K562 (cell line): ENCODE measurements at regions not wholly inside any gene's neighbourhood (a gene's known extent, or its start where the extent isn't known, plus 50 kb on each side); places are given as distances from the start of the nearest gene placed in this dataset.

Source experiments
- ATAC-seq: fragments of 200-7000 bp; cut with Tn5 transposase; 3 replicates; pipeline ENCODE4 v1.9.1; 2020; ENCODE audit warnings: moderate library complexity
- BruUV-seq: library from RNA; stranded (reverse); fragments of 400-500 nt; replicated peaks from 2 replicates; lab custom pipeline; 2021; lab: Mats Ljungman, UMichigan
- CTCF ChIA-PET: fragments of 300-600 bp; formaldehyde crosslinking; extraction: SDS; loops from one replicate; lab custom pipeline; 2021; ENCODE audit warnings: low intra/inter-chr PET ratio; lab: Yijun Ruan, JAX
- POLR2A ChIA-PET: fragments of 300-600, 350-650 bp; sonication (Branson Sonifier 250); formaldehyde crosslinking; extraction: SDS; loops from one replicate; lab custom pipeline; 2021; ENCODE audit warnings: antibody characterized with exemption, inconsistent platforms; lab: Yijun Ruan, JAX
- DNase-seq, 4 experiments: peaks; one replicate each; pipeline versions ENCODE4 v3.0.0 to v3.0.0-alpha.2; 2011 to 2018; ENCODE audit warnings: low spot score in 3 of 4, mixed read lengths in 3 of 4; ENCODE audit errors: extremely low read depth in 1 of 4
- FAIRE-seq: peaks from 2 replicates; lab custom pipeline; 2011; peaks lifted over from hg19 to GRCh38; lab: Jason Lieb, UNC
- H2AFZ ChIP-seq: 2 replicates; pipeline ENCODE4 v1.6.0; 2011; ENCODE audit warnings: low read depth, low read length, control low read depth, inconsistent platforms
- H3K27ac ChIP-seq: fragments of 200-600 bp; 3 replicates; pipeline ENCODE4 v1.8.0; 2011; ENCODE audit warnings: low read depth, mild to moderate bottlenecking, control low read depth, inconsistent platforms, low read length, moderate library complexity, mixed read lengths; ENCODE audit errors: extremely low read depth
- H3K27me3 ChIP-seq, 2 experiments: fragments of 300-600 bp in 1 of 2; 2 replicates in 1 of 2; 3 replicates in 1 of 2; pipeline versions ENCODE4 v1.6.0 to v1.8.0; 2011; ENCODE audit warnings: inconsistent platforms in 2 of 2, low read length in 2 of 2, mild to moderate bottlenecking in 1 of 2, mixed read lengths in 1 of 2, moderate library complexity in 1 of 2; ENCODE audit not compliant: control insufficient read depth in 2 of 2, insufficient read depth in 2 of 2
- H3K36me3 ChIP-seq: fragments of 300-600 bp; 3 replicates; pipeline ENCODE4 v1.8.0; 2011; ENCODE audit warnings: mild to moderate bottlenecking, low read length, inconsistent platforms; ENCODE audit not compliant: control insufficient read depth, insufficient read depth
- H3K4me1 ChIP-seq, 2 experiments: fragments of 200-600 bp in 1 of 2; replicated peaks in 1 of 2; 2 replicates in 1 of 2; 3 replicates in 1 of 2; pipeline versions ENCODE4 v1.5.1 to v1.8.0; 2011; ENCODE audit warnings: inconsistent platforms in 2 of 2, low read length in 2 of 2, mild to moderate bottlenecking in 1 of 2, mixed read lengths in 1 of 2, moderate library complexity in 1 of 2; ENCODE audit not compliant: control insufficient read depth in 2 of 2, insufficient read depth in 2 of 2
- H3K4me2 ChIP-seq: 2 replicates; pipeline ENCODE4 v1.6.1; 2011; ENCODE audit warnings: low read length, control low read depth, inconsistent platforms, mixed read lengths; ENCODE audit not compliant: insufficient read depth
- H3K4me3 ChIP-seq: fragments of 200-600 bp; sonication (generic), shearing (Covaris generic); 2 replicates; pipeline ENCODE4 v1.5.1; 2016; ENCODE audit warnings: control low read depth, inconsistent platforms
- H3K79me2 ChIP-seq: fragments of 200-600 bp; 3 replicates; pipeline ENCODE4 v1.8.0; 2011; ENCODE audit warnings: low read length, inconsistent platforms; ENCODE audit not compliant: control insufficient read depth, insufficient read depth
- H3K9ac ChIP-seq, 2 experiments: 2 replicates each; pipeline versions ENCODE4 v1.6.0 to v1.6.1; 2011; ENCODE audit warnings: low read depth in 2 of 2, low read length in 2 of 2, control low read depth in 1 of 2, inconsistent platforms in 1 of 2, mild to moderate bottlenecking in 1 of 2, mixed read lengths in 1 of 2; ENCODE audit not compliant: insufficient read depth in 1 of 2
- H3K9me1 ChIP-seq: one replicate; pipeline ENCODE4 v1.6.0; 2011; ENCODE audit warnings: inconsistent platforms, mild to moderate bottlenecking, low read length, moderate library complexity; ENCODE audit not compliant: control insufficient read depth, insufficient read depth
- H3K9me3 ChIP-seq: replicated peaks from 2 replicates; pipeline ENCODE4 v1.5.1; 2011; ENCODE audit warnings: low read depth, low read length, inconsistent platforms; ENCODE audit not compliant: control insufficient read depth, insufficient read depth
- H4K20me1 ChIP-seq: replicated peaks from 2 replicates; pipeline ENCODE4 v1.6.1; 2011; ENCODE audit warnings: low read length, inconsistent platforms, mixed read lengths; ENCODE audit not compliant: control insufficient read depth, insufficient read depth
- ETS2 ChIP-seq: IDR thresholded peaks from 2 replicates; pipeline ENCODE4 v1.6.1; 2016; ENCODE audit warnings: borderline replicate concordance, missing genetic modification characterization, mild to moderate bottlenecking, moderate library complexity, missing compliant biosample characterization; ENCODE audit not compliant: poor library complexity, severe bottlenecking
- POLR2A ChIP-seq: fragments of 450-650 bp; conservative IDR thresholded peaks from 2 replicates; pipeline ENCODE4 v1.6.1; 2016
- POLR2AphosphoS2 ChIP-seq: IDR thresholded peaks from 2 replicates; pipeline ENCODE4 v1.6.1; 2012; ENCODE audit warnings: low read length, improper control_type of control experiment
- RFX1 ChIP-seq: fragments of 450-650 bp; IDR thresholded peaks from 2 replicates; pipeline ENCODE4 v1.6.1; 2016; ENCODE audit warnings: mild to moderate bottlenecking, moderate library complexity
- ZBTB17 ChIP-seq: fragments of 450-650 bp; formaldehyde crosslinking; IDR thresholded peaks from 2 replicates; pipeline ENCODE4 v1.4.0; 2020; ENCODE audit warnings: mild to moderate bottlenecking
- ZNF764 ChIP-seq: fragments of 250-450 bp; sonication (Bioruptor Pico); IDR thresholded peaks from 2 replicates; pipeline ENCODE4 v1.4.0; 2020; ENCODE audit warnings: low read depth, mild to moderate bottlenecking, moderate library complexity
- WGBS: fragments of 100-300 bp; shearing (Covaris generic); methylation state at CpG from one replicate; pipeline ENCODE4 v1.1.6; 2016; ENCODE audit warnings: low coverage, mixed read lengths; ENCODE audit not compliant: insufficient coverage; ENCODE audit errors: missing lambda C conversion rate; 5-methylcytosine and 5-hydroxymethylcytosine counted together
- in situ Hi-C: fragments of 300-500 bp; cut with MboI; formaldehyde crosslinking; loops from 4 replicates; pipeline ENCODE4 v1.15.0; 2018; ENCODE audit warnings: inconsistent platforms, mixed read lengths
- intact Hi-C: fragments of 100-400 bp; cut with micrococcal nuclease; formaldehyde crosslinking; loops from 2 replicates; pipeline ENCODE4 v1.14.2; 2022
- TF ChIP-seq, protein P1 (sequence below): fragments of 450-650 bp; IDR thresholded peaks from 2 replicates; pipeline ENCODE4 v1.6.1; 2016; ENCODE audit warnings: low read depth
- TF ChIP-seq, protein P2 (sequence below): sonication (generic); formaldehyde crosslinking; IDR thresholded peaks from 2 replicates; pipeline ENCODE4 v1.8.1; 2022; ENCODE audit warnings: missing genetic modification reagents

DNA sequence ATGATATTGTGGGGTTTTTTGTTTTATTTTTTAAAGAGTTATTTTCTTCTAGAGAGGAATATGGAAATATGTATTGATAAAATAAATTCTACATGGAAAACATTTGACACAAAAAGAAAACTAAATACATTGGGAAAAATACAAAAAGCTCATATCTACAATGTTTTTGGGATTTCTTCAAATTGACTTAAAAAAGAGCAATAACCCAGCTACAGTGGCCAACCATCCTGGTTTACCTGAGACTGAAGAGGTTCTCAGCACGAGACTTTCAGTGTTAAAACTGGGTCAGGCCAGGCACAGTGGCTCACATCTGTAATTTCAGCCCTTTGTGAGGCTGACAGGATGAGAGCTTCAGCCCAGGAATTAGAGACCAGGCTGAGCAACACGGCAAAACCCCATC is 56.7 kb upstream of the MYCN start:
- 0% methylated on average over 2 of the region's 2 CpGs for WGBS

DNA sequence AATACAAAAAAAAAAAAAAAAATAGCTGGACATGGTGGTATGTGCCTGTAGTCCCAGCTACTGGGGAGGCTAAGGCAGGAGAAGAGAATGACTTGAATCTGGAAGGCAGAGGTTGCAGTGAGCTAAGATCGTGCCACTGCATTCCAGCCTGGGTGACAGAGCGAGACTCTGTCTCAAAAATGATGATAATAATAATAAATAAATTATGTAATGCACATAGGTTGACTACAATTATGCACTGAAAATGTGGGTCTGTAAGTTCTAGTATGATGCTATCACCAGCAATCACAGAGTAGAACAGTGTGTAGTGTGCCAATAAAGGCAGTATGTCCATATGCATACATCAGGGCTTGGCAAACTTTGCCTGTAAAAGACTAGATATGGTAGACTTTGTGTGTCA is 55.6 kb upstream of the MYCN start:
- Histone ChIP-seq H3K4me3 (no peak overlapping the region), H3K4me1 (no peaks in the 10 kb centered on the region), H3K27ac (no peak overlapping the region), H3K27me3 (peaks cover 0 to 13% of the 10 kb centered on the region in 2 experiments; a peak in 2 of 5 replicates), H3K4me2 (no peak overlapping the region), H3K9me1 (no peaks in the 10 kb centered on the region), H2AFZ (no peak overlapping the region), H3K79me2 (no peaks in the 10 kb centered on the region), H3K36me3 (no peaks in the 10 kb centered on the region), H3K9me3 (no peaks in the 10 kb centered on the region), H4K20me1 (no peaks in the 10 kb centered on the region), H3K9ac (no peak overlapping the region)
- WGBS = 0% methylated on average over 2 of the region's 2 CpGs
- ChIA-PET POLR2A (interaction anchor here (0.6 kb wide), 1 partner anchor 631 kb away, joined by 3 read pairs; no protein-coding TSS in a partner anchor), CTCF (no interaction called here)
- no TSS peak for BruUV-seq
- DNase-seq = no peak
- no peak for ATAC-seq
- FAIRE-seq = no peak
- intact Hi-C loops = no loop called here
- in situ Hi-C loops = no loop called here
- TF ChIP-seq, protein P1, sequence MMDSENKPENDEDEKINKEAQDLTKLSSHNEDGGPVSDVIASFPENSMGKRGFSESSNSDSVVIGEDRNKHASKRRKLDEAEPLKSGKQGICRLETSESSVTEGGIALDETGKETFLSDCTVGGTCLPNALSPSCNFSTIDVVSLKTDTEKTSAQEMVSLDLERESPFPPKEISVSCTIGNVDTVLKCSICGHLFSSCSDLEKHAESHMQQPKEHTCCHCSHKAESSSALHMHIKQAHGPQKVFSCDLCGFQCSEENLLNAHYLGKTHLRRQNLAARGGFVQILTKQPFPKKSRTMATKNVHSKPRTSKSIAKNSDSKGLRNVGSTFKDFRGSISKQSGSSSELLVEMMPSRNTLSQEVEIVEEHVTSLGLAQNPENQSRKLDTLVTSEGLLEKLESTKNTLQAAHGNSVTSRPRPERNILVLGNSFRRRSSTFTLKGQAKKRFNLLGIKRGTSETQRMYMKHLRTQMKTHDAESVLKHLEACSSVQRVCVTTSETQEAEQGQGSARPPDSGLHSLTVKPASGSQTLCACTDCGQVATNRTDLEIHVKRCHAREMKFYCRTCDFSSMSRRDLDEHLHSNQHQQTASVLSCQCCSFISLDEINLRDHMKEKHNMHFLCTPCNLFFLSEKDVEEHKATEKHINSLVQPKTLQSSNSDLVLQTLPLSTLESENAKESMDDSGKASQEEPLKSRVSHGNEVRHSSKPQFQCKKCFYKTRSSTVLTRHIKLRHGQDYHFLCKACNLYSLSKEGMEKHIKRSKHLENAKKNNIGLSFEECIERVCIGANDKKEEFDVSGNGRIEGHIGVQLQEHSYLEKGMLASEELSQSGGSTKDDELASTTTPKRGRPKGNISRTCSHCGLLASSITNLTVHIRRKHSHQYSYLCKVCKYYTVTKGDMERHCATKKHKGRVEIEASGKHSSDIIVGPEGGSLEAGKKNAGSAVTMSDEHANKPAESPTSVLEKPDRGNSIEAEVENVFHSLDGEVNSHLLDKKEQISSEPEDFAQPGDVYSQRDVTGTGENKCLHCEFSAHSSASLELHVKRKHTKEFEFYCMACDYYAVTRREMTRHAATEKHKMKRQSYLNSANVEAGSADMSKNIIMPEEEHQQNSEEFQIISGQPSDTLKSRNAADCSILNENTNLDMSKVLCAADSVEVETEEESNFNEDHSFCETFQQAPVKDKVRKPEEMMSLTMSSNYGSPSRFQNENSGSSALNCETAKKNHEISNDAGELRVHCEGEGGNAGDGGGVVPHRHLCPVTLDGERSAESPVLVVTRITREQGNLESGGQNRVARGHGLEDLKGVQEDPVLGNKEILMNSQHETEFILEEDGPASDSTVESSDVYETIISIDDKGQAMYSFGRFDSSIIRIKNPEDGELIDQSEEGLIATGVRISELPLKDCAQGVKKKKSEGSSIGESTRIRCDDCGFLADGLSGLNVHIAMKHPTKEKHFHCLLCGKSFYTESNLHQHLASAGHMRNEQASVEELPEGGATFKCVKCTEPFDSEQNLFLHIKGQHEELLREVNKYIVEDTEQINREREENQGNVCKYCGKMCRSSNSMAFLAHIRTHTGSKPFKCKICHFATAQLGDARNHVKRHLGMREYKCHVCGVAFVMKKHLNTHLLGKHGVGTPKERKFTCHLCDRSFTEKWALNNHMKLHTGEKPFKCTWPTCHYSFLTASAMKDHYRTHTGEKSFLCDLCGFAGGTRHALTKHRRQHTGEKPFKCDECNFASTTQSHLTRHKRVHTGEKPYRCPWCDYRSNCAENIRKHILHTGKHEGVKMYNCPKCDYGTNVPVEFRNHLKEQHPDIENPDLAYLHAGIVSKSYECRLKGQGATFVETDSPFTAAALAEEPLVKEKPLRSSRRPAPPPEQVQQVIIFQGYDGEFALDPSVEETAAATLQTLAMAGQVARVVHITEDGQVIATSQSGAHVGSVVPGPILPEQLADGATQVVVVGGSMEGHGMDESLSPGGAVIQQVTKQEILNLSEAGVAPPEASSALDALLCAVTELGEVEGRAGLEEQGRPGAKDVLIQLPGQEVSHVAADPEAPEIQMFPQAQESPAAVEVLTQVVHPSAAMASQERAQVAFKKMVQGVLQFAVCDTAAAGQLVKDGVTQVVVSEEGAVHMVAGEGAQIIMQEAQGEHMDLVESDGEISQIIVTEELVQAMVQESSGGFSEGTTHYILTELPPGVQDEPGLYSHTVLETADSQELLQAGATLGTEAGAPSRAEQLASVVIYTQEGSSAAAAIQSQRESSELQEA = no peak
- TF ChIP-seq POLR2AphosphoS2 (no peak), ZBTB17 (CRISPR knock-in tag) (no peak), ZNF764 (CRISPR knock-in tag) (no peak), RFX1 (no peak)
- TF ChIP-seq, protein P2, sequence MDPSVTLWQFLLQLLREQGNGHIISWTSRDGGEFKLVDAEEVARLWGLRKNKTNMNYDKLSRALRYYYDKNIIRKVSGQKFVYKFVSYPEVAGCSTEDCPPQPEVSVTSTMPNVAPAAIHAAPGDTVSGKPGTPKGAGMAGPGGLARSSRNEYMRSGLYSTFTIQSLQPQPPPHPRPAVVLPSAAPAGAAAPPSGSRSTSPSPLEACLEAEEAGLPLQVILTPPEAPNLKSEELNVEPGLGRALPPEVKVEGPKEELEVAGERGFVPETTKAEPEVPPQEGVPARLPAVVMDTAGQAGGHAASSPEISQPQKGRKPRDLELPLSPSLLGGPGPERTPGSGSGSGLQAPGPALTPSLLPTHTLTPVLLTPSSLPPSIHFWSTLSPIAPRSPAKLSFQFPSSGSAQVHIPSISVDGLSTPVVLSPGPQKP (CRISPR knock-in tag) = no peak

More for the DNA sequence above, 56.7 kb upstream of the MYCN start:
- H3K27me3 ChIP-seq = peaks cover 0 to 2% of the 10 kb centered on the region in 2 experiments; a peak in 2 of 5 replicates
- DNase-seq (no peak), ATAC-seq (no peak), FAIRE-seq (no peak)
- no peaks in the 10 kb centered on the region for H3K79me2 ChIP-seq
- H4K20me1 ChIP-seq = no peaks in the 10 kb centered on the region
- no peak overlapping the region for H3K9ac ChIP-seq
- no peak overlapping the region for H2AFZ ChIP-seq
- no peaks in the 10 kb centered on the region for H3K9me3 ChIP-seq
- no peaks in the 10 kb centered on the region for H3K4me1 ChIP-seq
- no peaks in the 10 kb centered on the region for H3K36me3 ChIP-seq
- in situ Hi-C loops (no loop called here), intact Hi-C loops (no loop called here)
- no peaks in the 10 kb centered on the region for H3K9me1 ChIP-seq
- H3K4me2 ChIP-seq = no peak overlapping the region
- ChIA-PET POLR2A (interaction anchor here (0.6 to 0.7 kb wide), 3 partner anchors 9 to 26 kb away, joined by 3 read pairs; no protein-coding TSS in a partner anchor), CTCF (no interaction called here)
- H3K27ac ChIP-seq = no peak overlapping the region
- no TSS peak for BruUV-seq
- TF ChIP-seq POLR2A (no peak), ETS2 (tag) (no peak)
- H3K4me3 ChIP-seq = no peak overlapping the region
